Myocyte (in vitro differentiated cells): ENCODE measurements at regions not wholly inside any gene's neighbourhood (a gene's known extent, or its start where the extent isn't known, plus 50 kb on each side); places are given as distances from the start of the nearest gene placed in this dataset.
"Not testable (repeated sequence)": the region's sequence is repeated elsewhere in the genome, so short reads cannot be mapped to it uniquely, and the experiment has no call there.

Source experiments
- DNase-seq: peaks from one replicate; pipeline ENCODE4 v3.0.0-alpha.2; 2012; ENCODE audit warnings: low read depth

GRCh38 chr18:15006616-15007015, 258.6 kb downstream of the ANKRD30B start:
- not testable (repeated sequence) for DNase-seq

- DNase-seq, result not testable (repeated sequence)
Measured at GRCh38 chr18:15026041-15026440, 278.1 kb downstream of the ANKRD30B start.

- peak; percentile 25 for DNase-seq
Measured at GRCh38 chr18:15028037-15028436, 280.1 kb downstream of the ANKRD30B start.

GRCh38 chr18:15060279-15060880, 312.4 kb downstream of the ANKRD30B start:
- not testable (repeated sequence) for DNase-seq

DNA sequence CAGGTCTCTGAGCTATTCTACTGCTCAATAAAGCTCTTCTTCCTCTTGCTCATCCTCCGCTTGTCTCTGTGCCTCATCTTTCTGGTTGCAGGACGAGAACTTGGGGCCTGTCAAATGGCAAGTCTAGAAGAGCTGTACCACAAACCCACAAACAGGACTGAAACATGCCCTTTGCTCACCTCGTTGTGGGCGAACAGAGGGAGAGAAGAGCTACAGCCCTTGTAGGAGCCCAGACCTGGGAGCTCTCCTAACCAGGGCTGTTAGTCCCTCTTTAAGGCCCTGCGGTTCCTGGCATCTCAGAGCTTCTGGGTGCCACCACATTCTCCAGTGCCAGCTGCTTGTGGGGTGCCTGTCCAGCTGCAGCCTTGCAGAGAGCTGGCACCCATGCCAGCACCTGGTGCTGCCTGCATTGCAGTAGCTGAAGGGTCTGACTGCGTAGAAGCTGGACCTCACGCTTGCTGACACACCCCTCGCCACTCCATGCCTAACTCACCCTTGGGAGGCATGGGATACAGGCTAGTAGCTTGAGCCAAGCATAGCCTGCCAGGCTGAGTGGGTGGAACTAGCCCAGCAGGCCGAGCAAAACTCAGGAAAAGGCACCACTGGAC, 313.4 kb downstream of the ANKRD30B start:
- not testable (repeated sequence) for DNase-seq

DNA sequence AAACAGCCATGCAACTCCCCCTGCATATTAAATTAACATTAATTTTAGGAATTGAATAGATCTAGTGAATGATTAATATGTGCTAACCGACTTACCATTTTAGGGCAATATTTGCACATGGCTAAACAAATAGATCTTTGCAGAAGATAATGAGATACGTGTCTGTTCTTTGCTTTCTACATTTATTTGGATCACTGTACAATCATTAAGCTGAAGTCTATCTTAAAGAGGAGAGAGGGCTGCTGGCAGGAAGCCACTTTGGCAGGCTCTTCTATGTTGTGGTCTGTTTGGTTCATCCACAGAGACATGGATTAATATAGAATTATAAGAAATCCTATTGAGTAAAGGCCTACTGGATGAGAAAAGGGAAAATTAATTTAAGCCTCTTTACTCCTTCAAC, 318.5 kb downstream of the ANKRD30B start:
- DNase-seq, result not testable (repeated sequence)

GRCh38 chr18:15071311-15071710, 323.3 kb downstream of the ANKRD30B start:
- DNase-seq, result not testable (repeated sequence)
